Embryonic facial prominence (tissue), 1 donor: ENCODE measurements at regions not wholly inside any gene's neighbourhood (a gene's known extent, or its start where the extent isn't known, plus 50 kb on each side); places are given as distances from the start of the nearest gene placed in this dataset.

Experiments used
- DNase-seq: peaks from one replicate; pipeline ENCODE4 v3.0.0-alpha.2; 2016; ENCODE audit errors: extremely low spot score

DNA sequence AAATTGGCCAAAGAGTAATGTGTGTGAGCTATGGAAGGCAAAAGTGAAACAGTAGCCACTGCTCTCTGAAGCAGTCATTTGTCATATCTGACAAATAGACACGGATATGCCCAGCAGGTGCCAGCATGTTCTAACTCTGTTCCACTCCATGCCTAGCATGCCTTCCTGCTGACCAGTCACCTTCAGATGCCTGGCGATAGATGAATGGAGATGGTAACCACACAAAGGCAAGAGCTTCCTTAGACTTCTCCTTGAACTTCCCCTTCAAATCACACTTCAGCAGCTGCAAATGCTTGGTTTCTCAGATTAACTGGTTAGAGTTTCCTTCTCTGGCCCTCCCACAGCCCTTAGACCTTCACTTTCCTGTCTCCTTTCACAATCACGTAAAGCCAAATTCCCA is 429.9 kb downstream of the DAD1 start:
- no peak for DNase-seq

DNA sequence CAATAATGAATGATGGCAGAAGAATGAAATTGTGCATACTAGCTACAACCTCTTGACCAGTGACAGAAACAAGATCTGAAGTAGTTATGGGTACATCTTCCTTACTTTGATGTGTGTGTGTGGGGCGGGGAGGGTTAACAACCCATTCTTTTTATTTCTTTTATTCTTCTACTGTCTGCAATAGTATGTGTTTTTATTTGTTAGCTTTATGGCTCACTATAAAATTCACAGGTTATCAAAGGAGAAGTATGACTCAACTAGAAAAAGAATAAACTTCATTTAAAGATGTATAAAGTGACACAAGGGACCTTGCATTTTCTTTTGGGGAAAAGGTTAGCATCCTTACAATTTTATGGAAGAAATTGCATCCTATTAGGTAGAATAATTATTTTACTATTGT is 430.5 kb downstream of the DAD1 start:
- DNase-seq = no peak

DNA sequence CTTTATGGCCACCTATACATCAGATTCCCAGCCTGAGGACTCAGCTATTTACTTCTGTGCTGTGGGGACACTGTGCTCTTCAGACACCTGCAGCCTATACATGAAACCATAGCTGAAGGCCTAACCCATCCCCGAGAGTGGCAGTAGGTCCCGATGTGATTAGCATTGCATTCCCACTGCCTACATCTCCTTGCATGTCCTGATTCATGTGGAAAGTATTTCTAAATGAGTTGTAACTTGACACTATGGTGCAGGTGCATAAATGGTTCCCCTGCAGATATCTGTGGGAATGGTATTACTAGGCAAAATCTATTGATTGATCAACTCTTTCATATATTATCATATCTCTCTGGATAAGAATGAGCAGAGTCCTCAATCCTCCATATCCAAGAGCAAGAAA is 433.5 kb downstream of the DAD1 start:
- DNase-seq = no peak

DNA sequence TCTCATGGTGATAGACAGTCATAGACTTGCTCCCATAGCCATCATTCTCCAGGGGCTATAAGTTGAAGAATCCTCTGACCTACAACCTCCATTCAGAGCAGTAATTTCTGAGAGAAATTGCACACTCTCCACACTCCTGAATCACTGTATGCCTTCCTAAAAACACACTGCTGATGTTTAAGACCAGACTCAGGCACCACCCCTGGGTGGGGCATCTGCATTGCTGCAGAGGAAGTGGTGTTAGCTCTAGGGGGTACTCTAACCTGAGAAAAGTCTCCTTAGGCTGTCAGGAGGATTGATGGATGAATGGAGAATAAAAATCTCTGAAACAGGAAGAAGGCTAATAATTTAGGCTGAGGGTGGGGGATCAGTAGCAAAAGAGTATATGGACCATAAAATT is 436.1 kb downstream of the DAD1 start:
- DNase-seq = no peak

DNA sequence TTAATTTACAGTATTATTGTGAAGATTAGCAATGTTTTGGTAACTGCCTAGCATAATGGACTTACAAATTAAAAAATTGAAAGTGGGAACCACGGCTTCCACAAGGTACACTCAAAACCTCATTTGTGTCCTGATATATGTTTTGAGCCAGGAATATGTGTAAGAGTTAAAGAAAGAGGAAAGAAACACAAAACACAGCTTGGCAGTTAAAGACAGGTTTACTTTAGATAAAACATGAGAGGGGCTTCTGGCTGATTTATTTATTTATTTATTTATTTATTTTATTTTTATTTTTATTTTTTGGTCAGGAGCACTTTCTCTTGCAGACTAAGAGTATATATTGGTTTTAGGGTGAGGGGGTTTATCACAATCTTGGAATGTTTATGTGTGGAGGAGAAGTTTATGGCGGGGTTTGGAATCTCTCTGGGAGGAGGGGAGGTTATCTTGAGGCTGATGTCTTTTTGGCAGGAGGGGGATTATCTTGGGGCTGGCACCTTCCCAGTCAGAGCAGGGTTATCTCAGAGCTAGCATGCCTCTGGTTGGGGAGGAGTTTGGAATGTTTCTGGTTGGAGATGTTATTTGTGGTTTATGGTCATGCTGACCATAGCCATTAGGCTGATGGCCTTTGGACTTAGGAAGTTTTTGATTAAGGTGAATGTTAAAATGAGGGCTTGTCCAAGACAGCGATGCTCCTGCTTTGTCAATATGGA is 436.7 kb downstream of the DAD1 start:
- no peak for DNase-seq

DNA sequence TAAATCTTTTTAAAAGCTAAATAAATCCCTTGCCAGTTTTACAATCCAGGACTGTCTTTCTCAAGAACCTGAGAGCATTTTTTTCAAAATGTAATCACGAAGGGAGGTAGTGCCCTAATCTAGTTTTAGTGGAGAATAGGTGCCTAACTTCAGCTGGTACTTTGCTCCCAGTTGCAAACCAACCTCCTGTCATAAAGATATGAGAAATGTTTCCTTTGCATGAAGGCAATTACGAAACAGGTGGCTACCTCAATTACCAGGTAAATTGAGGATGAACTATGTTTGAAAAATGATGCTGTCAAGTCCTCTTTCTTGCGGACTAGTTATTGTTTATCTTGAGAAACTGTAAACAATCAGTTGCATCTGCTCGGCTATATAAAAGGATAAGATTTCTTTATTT is 437.9 kb downstream of the DAD1 start:
- no peak for DNase-seq

DNA sequence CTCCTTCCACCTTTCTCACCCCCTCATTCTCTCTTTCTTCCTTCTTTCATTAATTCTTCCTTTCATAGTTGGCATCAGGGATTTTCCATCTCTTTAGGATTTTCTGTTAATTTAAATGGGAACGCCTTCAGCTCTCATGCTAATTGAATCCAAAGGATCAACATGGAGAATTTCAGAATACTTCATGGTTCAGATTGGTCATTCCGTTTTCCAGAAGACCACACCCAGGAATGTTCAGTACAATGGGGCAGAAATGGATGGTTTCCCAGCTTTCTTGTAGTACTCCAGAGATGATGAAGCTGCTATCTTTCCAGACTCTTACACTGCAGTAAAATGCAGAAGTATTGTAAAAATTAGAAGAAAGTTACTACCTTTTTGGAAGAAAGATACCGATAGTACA is 440.0 kb downstream of the DAD1 start:
- no peak for DNase-seq

DNA sequence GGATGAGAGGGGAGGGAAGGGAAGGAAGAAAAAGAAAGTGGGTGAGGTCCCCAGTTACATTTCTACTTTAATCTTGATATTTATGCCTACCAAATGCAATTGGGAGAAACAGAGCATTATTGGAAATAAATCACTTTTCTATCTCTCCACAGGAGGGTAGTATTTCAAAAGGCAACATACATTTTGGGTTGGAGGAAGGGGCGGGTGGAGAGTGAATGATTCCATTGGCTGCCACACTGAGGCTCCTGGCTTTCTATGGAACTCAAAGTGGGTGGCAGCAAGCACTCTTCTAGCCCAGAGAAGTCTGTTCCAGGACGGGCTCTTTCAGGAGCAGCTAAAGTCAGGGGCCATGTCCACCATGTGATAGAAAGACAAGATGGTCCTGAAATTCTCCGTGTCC is 441.3 kb downstream of the DAD1 start:
- DNase-seq = no peak

DNA sequence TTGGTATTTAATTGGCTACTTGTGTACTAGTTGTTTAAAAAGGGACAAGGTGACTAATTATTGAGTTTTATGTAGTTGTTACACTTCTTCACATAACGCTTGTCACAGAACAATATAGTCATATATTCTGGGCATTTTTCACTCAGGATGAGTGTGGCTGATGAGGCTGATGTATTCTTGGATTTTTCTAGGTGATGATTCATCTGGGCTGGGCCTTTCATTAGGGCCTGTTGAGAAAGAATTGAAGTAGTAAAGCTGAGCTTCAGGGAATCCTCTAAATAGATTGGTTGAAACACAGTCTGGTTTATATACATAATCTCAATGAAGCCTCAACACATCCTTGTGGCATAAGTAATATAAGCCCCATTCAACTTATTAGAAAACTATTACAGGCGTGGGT is 445.7 kb downstream of the DAD1 start:
- DNase-seq = no peak

DNA sequence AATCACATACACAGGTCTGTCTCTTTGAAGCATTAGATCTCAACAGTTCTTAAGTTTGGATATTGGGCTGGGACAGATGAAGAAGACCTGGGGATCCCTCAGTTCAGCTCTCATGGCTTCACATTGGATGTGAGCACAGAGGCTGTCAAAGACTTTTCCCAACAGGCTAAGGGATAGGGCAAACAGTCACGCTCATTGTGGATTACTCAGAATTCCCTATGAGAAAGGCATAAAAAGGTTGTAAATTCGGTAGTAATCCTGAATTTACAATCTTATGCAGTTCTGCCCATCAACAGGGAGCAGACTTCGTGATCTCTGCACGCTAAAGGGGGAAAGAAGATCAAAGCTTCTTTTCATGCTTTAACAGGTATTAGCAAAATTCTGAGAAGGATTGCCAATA is 448.4 kb downstream of the DAD1 start:
- no peak for DNase-seq

DNA sequence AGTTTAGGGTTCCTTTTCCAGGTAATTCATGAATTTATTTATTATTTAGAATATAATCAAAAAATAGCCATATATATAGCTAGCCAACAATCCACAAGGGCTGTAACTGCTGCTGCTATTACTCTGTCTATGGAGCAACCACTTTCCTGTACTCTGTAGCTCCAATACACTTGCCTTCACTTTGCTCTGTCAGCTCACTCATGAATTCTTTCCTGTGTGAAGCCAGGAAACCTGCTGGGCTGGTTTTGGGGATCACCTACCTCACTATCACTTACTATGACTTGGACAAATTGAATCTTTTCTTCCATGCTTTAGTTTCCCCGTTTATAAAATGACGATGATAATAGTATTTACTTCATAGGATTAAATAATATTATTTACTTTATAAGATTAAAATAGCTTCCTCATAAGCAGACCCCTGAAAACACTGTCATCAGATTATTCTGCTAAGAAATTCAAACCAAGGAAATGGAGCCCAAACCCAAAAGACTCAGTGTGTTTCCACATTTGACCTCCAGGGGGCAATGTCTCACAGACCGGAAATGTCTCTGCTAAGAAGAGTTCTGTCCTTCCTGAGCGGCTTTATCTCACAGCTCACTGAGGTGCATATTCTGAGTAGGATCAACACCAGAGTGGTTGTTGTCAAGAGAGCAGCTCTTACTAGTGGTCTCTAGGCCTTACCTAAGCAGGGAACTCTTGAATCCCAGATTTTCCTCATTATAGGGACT is 457.1 kb downstream of the DAD1 start:
- DNase-seq = no peak

DNA sequence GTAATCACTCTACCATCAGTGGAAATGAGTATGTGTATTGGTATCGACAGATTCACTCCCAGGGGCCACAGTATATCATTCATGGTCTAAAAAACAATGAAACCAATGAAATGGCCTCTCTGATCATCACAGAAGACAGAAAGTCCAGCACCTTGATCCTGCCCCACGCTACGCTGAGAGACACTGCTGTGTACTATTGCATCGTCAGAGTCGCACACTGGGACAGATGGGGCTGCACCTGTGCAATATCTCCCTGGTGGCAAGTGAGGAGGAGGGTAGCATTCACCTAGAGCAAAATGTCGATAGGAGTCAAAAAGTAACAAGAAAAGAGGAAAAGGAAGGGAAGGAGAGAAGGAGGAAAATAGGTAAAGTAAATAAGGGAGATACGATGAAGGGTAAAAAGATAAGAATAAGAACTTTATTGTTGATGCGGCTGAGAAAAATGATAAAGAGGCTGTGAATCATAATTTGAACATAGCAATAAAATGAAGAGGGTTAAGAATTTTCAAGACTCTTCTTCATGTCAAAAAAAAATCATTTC is 450.5 kb upstream of the OR4E1 start:
- DNase-seq = no peak

DNA sequence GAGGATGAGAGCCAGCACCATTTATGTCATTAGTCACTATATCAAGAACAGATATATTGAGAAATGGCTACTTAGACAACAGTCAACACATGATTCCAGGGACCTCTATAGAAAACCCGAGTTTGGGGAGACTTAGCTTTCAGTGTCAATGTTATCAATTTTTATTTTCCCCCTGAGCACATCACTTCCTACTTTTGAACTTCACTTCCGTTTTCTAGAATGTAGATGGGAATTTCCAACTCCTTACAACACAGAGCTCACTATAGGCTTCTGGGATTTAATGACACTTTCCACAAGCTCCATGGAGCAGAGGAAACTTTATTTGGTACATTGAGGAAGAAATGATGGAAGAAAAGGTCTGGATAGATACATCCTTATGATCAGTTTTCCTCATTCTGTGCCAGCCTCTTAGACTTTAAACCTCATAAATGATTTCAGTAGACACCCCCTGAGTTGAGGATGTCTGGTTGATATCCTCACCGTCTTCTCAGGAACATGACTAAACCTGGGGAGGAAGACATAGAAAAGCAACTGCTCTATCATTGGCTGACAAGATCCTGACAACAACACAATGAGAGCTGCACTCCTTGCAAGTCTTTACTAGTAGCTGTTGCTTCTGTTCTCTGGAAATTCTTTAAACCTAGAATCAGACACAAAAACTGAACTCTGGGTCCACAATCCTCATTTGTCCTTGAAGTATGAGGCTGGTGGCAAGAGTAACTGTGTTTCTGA is 449.4 kb upstream of the OR4E1 start:
- no peak for DNase-seq

DNA sequence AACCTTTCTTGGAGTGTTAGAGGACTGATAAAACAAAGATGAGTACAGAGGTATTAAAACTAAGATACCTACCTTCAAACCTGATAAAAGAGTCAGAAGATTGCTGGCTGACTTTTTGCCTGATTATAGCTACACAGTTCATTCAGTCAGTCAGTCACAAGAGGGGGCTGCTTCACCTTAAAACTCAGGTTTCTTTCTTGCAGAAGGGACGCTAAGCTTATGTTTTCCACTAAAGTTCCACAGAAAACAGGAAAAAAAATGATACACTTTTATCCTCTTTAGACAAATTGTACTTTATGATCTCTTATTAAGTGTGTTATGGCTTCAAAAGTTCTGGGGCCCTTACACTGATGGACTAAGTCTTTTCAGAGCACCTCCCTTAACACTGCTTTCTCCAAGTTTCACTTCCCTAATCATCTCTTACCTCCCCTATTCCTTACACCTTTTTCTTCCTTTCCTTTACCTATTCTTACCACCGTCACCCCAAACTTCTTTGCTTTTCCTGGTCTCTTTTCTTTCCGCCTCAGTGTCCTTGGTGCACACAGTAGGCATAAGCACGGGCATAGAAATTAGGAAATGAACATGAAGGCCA is 448.7 kb upstream of the OR4E1 start:
- no peak for DNase-seq

DNA sequence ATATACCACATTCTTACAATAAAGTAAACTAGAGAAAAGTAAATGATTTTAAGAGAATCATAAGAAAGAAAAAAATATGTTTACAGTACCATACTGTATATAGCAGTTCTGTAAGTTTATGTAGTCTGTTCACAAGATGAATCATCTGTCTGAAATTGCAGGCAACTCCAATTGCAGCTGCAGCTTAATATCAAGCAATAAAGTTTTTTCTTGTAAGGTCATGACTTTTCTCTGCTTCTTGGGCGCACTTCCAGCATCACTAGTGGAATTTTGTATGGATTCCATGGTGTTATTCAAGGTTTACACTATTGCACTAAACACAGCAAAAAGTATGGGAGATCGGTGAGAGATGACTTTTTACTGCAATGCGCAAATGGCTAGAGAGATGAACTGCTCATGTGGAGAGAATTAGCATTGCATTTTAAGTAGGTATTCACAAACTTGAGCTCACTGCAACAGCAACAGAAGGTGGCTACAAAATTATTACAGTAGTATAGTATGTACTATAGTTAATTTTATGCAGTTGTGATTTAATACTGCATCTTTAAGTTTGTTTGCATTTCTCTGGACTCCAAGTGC is 445.4 kb upstream of the OR4E1 start:
- no peak for DNase-seq

DNA sequence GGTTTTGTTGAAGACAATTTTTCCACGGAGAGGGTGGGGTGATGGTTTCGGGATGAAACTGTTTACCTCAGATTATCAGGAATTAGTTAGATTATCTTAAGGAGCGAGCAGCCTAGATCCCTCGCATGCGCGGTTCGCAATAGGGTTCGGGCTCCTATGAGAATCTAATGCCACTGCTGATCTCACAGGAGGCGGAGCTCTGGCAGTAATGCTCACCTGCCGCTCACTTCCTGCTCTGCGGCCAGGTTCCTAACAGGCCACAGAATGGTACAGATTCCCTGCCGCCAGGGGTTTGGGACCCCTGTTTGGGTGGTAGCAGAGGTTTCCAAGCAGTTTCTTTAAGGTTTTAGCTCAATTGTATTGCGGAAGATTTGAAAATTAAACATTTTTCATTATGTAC is 439.8 kb upstream of the OR4E1 start:
- no peak for DNase-seq

DNA sequence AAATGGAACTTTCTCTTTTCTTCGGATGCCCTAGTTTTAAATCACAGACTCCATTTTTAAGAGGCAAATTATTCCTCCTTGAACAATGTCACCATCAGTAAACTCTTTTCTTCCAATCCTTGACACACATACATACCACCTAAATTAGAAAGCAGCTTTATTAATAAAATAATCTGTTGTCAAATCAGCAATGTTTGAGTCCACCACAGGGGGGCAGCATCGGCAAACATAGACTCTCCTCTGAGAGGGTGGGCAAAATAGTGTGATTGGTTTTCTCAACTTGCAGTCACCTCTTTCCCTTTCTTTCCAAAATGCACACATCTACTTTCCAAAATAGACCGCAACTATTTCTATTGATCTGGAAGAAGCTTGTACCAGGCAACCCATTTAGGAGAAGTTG is 438.4 kb upstream of the OR4E1 start:
- DNase-seq = no peak

DNA sequence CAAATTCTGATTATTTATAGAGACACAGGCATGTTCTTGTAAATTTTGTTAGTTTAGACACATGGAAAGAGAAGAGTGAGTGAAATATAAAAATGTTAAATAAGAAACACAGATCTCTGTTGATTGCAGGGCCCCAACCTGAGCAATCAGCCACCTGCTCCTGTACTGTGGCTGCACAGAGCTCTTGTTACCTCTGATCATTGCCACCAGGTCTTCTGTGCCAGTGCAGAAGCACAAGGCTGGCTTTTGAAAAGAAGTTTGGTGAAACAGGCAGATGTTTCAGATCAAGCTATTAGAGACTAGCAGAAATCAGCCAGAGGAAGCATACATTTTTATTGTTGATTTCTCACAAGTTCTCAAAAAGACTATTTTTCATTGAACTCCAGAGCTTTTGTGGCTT is 434.1 kb upstream of the OR4E1 start:
- no peak for DNase-seq

DNA sequence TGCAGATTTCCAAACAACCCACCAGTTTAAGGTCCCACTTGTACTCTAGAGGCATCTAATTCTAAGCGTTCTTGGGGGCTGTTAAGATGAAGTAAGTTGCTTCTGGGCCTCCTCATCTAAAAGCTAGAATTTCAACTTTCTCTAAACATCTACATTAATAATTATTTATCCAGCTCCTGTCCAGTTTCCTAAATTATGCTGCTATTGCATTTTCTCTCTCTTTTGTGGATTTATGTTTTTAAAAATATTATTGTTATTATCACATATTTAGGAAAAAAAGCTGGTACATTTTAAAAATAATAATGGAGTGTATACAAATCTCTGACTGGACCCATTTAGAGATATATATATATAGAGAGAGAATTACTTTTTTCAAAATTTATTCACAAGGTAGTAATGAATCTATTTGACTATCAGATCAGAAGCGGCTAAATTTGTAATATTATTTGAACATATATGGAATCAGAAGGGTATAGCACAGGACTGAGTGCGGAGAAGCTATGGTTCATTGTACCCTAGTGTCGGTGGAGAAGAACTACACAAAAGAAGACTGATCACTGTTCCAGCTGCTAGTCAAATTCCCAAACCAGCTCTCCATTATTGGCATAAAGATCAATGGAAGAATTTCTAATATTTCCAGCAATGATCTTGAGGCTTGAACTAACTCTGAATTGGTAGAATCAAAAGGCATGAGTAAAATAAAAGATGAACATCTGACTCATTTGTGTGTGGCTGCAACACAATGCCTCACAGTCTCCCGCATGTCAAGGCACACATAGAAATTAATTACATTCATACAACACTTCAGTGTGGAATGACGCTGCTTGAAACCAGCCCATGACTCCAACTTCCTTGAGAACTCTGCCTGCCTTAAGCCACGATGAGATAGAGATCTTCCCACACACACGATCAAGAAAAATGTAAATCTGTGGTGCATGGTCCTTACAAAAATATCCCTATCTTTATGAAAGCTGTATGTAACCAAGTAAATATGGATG is 433.4 kb upstream of the OR4E1 start:
- no peak for DNase-seq

DNA sequence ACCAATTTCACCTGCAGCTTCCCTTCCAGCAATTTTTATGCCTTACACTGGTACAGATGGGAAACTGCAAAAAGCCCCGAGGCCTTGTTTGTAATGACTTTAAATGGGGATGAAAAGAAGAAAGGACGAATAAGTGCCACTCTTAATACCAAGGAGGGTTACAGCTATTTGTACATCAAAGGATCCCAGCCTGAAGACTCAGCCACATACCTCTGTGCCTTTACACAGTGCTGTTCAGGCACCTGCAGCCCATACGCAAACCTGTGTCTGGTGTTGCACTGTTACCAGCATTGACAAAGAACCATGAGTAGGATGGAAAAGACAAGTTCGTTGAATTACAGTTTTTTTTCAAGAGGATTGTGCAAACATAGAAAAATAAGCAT is 432.0 kb upstream of the OR4E1 start:
- no peak for DNase-seq
